HFF-Myc (cell line): ENCODE measurements at regions not wholly inside any gene's neighbourhood (a gene's known extent, or its start where the extent isn't known, plus 50 kb on each side); places are given as distances from the start of the nearest gene placed in this dataset.

Experiments used
- DNase-seq: peaks from one replicate; pipeline ENCODE4 v3.0.0-alpha.2; 2011; ENCODE audit warnings: low read depth; ENCODE audit errors: extremely low read depth
- H3K4me3 ChIP-seq: replicated peaks from 2 replicates; pipeline ENCODE4 v1.5.1; 2011; ENCODE audit warnings: low read depth, mild to moderate bottlenecking, control low read depth, low read length
- TF ChIP-seq, protein P1 (sequence below): IDR thresholded peaks from 2 replicates; pipeline ENCODE4 v1.5.1; 2012; ENCODE audit warnings: mild to moderate bottlenecking, low read depth, low read length, control low read depth; ENCODE audit errors: missing control alignments

DNA sequence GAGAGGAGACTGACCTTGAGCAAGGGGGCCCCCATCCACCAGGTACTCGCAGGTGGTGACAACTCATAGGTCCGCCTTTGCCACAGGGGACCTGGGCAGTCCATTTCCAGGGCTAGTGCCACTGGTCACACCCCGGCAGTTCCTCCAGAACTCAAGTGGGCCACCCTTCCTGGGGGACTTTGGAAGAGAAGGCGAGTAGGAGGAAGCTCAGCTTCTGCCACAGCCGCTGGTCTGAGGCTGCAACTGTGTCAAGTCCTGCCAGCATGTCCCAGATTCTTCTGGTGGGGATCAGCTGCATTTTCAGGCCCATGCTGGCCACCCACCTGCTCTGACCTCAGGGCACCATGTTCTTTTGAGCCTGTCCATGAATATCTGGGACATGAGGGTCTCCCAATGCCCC lies 423.9 kb upstream of the MYT1L start:
- no peak for DNase-seq
- H3K4me3 ChIP-seq: no peak overlapping the region
- TF ChIP-seq, protein P1, sequence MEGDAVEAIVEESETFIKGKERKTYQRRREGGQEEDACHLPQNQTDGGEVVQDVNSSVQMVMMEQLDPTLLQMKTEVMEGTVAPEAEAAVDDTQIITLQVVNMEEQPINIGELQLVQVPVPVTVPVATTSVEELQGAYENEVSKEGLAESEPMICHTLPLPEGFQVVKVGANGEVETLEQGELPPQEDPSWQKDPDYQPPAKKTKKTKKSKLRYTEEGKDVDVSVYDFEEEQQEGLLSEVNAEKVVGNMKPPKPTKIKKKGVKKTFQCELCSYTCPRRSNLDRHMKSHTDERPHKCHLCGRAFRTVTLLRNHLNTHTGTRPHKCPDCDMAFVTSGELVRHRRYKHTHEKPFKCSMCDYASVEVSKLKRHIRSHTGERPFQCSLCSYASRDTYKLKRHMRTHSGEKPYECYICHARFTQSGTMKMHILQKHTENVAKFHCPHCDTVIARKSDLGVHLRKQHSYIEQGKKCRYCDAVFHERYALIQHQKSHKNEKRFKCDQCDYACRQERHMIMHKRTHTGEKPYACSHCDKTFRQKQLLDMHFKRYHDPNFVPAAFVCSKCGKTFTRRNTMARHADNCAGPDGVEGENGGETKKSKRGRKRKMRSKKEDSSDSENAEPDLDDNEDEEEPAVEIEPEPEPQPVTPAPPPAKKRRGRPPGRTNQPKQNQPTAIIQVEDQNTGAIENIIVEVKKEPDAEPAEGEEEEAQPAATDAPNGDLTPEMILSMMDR: no peak

DNA sequence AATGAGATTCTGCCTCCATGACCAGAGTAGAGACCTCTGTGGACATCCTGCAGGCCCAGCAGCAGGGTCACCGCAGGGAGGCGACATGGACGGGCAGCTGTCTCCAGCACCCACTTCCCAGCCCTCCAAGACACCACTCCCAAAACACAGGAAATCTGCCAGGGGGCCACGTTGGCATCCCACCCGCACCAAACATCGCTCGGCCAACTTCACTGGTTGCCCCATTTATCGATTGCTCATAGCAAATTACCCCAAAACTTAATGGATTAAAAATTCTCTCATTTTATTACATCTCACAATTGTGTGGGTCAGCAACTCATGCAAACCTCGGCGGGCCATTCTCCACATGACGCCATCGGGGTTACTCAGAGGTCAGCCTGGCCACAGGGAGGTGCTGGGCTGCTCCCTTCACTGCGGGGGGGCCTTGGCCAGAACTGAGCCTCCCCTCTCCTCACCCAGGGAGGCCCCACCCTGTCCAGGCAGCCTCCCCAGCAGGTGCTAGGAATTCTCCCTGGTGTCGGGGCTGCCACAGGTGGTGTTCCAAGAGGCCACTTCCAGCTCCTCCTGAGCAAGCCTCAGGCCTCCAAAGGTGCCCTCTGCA lies 420.7 kb upstream of the MYT1L start:
- H3K4me3 ChIP-seq: no peak overlapping the region
- DNase-seq: no peak
- TF ChIP-seq, protein P1: no peak

DNA sequence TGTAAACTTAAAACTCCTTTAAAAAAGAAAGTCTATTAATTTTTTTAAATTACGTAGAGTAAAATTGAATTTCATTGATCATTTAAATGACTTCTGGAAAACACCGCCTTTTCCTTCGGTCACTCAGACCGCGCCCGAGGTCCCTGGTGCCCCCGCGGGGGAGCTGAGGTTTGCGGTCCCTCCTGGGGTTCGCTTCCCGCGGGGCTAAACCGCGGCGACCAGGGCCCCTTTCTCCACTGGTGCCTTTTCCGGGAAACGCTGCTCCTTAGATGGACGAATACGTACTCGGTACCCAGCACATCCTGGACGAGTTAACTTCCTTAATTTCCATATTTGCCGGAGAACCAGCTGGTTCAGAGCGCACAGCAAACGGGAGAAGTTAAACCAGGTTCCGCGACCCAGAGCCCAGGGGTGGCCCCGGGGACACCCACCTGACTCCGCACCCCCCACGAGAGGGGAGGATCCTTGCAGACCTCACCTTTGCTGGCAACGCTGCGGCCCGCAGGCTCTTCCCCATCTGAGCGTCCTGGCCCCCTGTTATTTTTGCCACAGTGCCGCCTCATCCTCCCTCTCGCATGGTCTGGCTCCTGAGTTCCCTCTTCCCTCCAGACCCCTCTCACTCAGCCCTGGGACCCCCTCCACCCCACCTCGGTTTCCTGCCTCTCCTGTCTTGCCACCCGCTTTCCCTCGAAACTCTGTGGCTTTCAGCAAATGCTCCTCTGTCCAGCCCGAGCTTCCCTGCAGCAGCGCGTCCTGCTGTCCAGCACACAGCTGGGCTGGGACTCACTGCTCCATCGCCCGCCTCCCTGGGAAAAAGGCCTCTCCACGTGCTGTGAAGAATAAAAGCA lies 420.0 kb upstream of the MYT1L start:
- no peak for DNase-seq
- TF ChIP-seq, protein P1: no peak
- no peak overlapping the region for H3K4me3 ChIP-seq

DNA sequence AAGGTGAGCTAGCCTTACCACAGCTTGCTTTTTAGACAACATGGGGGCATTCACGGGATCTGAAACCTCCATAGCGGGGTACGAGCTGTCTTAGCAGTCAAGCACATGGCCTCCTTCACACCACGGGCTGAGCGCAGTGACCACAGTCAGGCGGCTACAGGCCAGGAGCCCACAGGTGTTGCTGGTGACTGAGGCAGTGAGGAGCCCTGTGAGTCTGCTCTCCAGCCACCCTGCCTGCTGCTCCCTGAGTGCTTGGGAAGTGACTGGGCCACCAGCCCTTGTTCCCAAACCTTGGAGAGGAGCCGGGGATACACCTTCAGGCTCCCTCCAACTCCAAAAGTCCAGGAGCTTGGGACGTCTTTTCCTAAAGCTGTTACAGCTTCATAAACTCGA lies 418.1 kb upstream of the MYT1L start:
- DNase-seq: no peak
- no peak overlapping the region for H3K4me3 ChIP-seq
- TF ChIP-seq, protein P1: no peak

DNA sequence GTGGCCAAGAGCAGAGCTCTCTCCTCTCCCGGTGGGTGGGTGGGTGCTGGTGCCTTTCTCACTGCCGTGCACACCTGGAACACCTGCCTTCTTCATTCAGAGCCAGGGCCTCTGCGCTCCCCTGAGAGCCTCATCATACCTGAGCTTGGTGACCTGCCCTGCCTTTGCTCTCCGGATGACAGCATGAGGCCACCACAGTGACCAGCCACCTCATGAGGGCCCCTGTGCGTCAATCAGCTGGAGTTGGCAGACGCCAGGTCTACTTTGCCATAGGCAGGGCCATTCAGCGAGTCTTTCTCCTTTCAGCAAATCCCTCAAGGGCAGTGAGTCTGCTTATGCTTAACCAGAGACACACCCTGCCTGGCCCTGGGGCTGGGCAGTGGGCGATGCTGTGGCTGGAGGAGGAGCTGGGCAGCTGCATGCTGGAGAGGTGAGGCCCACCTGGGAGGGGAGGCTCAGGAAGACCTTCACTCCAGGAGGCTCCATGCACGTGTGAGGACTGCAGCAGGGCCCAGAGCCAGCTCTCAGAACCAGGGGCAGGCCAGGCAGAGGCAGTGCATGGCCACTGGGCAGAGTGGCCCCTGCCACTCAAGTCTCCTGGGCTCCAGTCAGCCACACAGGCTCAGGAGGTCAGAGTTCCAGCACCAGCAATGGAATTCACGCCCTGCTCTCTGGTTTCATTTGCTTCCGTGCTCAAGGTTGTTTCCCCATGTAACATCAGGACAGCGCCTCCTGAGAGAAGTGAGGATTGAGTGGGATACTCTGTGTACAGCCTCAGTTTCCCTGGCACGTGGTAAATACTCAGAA lies 417.5 kb upstream of the MYT1L start:
- H3K4me3 ChIP-seq: no peak overlapping the region
- TF ChIP-seq, protein P1: no peak
- no peak for DNase-seq

DNA sequence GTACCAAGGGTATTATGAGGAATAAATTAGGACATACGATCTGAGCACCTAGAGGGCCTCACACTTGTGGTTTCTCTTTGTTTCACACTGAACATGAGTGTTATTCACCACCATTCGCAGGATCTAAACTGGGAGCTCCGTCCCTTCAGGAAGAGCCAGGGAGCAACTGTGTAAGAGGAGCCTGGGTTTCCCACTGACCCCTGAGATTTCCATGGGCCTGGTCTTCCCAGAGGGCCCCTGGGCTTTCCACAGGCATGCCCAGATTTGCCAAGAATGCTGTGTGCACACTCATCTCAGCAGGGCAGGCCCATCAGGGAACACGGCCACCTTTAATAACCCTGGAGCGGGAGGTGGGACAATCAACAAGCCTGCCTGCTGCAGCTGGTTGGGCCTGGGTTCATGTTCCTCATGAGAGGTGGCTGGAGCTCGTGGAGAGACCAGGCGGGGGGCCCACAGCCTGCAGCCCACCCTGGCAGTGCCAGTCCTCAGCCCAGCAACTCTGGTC lies 416.8 kb upstream of the MYT1L start:
- TF ChIP-seq, protein P1: no peak
- DNase-seq: no peak

More for the DNA sequence above, 416.8 kb upstream of the MYT1L start:
- no peak overlapping the region for H3K4me3 ChIP-seq
